ENCODE measurements at regions not wholly inside any gene's neighbourhood (a gene's known extent, or its start where the extent isn't known, plus 50 kb on each side); places are given as distances from the start of the nearest gene placed in this dataset.

DNA sequence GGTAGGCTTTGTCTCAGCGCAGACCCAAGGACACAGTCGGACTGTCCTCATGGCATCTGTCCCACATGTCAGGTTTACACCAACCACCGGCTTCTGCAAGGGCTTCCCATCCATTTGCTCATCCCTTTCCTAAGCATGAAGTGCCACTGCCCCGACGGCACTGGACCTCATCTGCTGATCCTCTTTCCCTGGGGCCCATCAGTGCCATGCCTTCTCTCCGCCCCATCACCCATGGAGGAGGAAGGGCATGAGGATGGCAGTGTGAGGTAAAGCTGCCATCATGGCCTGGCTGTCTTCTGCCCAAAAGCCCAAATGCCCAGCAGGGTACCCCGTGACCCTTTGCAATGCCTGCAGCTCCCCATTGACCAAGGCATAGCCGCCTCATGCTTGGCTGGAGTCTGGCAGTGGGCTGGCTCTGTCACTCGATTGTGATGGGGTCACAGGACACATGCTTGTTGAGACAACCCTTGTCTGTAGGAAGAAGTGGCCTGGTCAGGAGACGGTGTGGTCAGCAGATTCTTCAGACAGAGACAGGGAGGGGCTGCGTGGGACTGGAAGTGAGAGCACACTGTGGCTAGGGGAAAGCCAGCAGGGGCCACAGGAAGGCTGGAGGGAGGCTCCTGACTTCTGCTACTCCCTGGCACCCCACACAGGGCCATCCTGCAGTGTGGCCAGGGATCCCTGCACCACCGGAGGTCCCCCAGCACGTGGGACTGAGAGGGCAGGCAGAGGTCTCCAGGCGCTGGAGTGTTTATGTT, 493.7 kb upstream of the HS6ST1 start (continued):
- TF ChIP-seq EED (CRISPR knock-in tag; IDR thresholded peaks at IDR 0.05): no peak
- TF ChIP-seq FOXC1 (CRISPR knock-in tag; IDR thresholded peaks at IDR 0.05; ENCODE audit: borderline replicate concordance): no peak
- TF ChIP-seq, protein P1, sequence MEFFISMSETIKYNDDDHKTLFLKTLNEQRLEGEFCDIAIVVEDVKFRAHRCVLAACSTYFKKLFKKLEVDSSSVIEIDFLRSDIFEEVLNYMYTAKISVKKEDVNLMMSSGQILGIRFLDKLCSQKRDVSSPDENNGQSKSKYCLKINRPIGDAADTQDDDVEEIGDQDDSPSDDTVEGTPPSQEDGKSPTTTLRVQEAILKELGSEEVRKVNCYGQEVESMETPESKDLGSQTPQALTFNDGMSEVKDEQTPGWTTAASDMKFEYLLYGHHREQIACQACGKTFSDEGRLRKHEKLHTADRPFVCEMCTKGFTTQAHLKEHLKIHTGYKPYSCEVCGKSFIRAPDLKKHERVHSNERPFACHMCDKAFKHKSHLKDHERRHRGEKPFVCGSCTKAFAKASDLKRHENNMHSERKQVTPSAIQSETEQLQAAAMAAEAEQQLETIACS (CRISPR knock-in tag; IDR thresholded peaks at IDR 0.05): no peak

DNA sequence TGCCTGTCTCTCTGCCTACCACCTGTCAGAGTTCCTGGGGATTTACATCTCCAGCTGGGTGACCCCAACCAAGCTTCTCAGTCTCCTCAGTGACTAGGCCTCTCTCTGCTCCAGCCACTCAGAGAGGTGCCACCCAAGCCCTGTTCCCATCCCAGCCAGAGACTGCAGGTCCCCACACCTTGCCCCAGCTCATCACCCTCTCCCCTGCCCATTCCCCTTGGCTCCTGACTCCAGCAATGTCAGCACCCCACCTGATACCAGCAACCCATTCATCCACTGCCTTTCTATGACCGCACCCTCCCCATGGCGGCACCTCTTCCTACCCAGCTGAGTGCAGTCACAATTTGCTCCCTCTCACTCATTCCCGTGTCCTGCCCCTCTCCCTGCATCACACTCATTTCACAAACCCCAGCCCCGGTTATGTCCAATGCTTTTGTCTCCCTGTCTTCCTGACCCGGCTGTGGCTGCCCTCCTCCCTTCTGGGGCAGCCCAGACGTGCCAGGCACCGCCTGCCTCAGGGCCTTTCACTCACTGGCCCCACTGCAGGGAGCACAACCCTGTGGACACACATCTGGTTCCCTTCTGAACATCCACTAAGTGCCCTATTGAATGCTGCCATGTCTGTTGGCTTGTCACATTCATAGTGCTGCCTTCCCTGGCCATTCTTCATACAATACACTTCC, 494.8 kb upstream of the HS6ST1 start:
- DNase-seq (ENCODE audit: low spot score) (no peak), FAIRE-seq (no peak), ATAC-seq (no peak)
- Histone ChIP-seq H3K9me3 (ENCODE audit: low read length) (no peaks in the 10 kb centered on the region), H4K20me1 (ENCODE audit: insufficient read depth, low read length) (no peaks in the 10 kb centered on the region), H3K4me2 (ENCODE audit: low read depth, low read length) (no peak overlapping the region), H3K27me3 (ENCODE audit: control insufficient read depth in 1 of 2, insufficient read depth in 2 of 2, low read length in 2 of 2) (peaks cover 0 to 19% of the 10 kb centered on the region in 2 experiments; a peak in 2 of 5 replicates), H2AFZ (ENCODE audit: low read length) (no peak overlapping the region), H3K4me3 (replicated peaks in 1 of 3; ENCODE audit: insufficient read depth in 1 of 3, low read depth in 2 of 3, low read length in 3 of 3) (no peak overlapping the region), H3K79me2 (ENCODE audit: insufficient read depth, low read length) (no peaks in the 10 kb centered on the region), H3K36me3 (replicated peaks in 1 of 2; ENCODE audit: control insufficient read depth in 1 of 2, insufficient read depth in 2 of 2, low read length in 2 of 2) (no peaks in the 10 kb centered on the region), H3K9ac (ENCODE audit: insufficient read depth, low read depth, low read length) (no peak overlapping the region), H3K27ac (ENCODE audit: extremely low read length, insufficient read depth, low read length) (no peak overlapping the region), H3K4me1 (ENCODE audit: insufficient read depth, low read length) (no peaks in the 10 kb centered on the region)
- BruUV-seq (replicated peaks): no TSS peak
- intact Hi-C loops (cut with micrococcal nuclease; ENCODE audit: unreplicated experiment): no loop called here
- 24% methylated on average over 7 of the region's 7 CpGs for WGBS (ENCODE audit: low lambda C conversion rate)
- in situ Hi-C loops (cut with HindIII; ENCODE audit: extremely low pct_ligation_motif_present, low pct_unique_long_range_greater_than_20kb): no loop called here
- TF ChIP-seq ZNF773 (CRISPR knock-in tag; IDR thresholded peaks at IDR 0.05; ENCODE audit: borderline replicate concordance): no peak
- ChIA-PET CTCF (ENCODE audit: low intra/inter-chr PET ratio, low total read pairs) (no interaction called here), POLR2A (no interaction called here)
